Upper lobe of left lung (tissue), 4 donors: ENCODE measurements at regions not wholly inside any gene's neighbourhood (a gene's known extent, or its start where the extent isn't known, plus 50 kb on each side); places are given as distances from the start of the nearest gene placed in this dataset.

Source experiments
- POLR2A ChIP-seq, 4 donors: fragments of 450-650 bp; IDR thresholded peaks; one replicate each; pipeline ENCODE4 v1.5.1; 2016 to 2017; ENCODE audit warnings: antibody characterized with exemption in 4 of 4, mild to moderate bottlenecking in 2 of 4
- POLR2AphosphoS5 ChIP-seq, 2 donors: sonication (generic); formaldehyde crosslinking; IDR thresholded peaks; one replicate each; pipeline ENCODE4 v1.5.1; 2017; ENCODE audit warnings: antibody characterized with exemption in 2 of 2
- TF ChIP-seq, protein P1 (sequence below), 6 experiments: fragments of 450-650 bp in 4 of 6; fragments of 200-600 bp in 2 of 6; sonication (generic) in 2 of 6; IDR thresholded peaks; one replicate each; pipeline ENCODE4 v1.5.1; 2016 to 2019; ENCODE audit warnings: antibody characterized with exemption in 6 of 6

DNA sequence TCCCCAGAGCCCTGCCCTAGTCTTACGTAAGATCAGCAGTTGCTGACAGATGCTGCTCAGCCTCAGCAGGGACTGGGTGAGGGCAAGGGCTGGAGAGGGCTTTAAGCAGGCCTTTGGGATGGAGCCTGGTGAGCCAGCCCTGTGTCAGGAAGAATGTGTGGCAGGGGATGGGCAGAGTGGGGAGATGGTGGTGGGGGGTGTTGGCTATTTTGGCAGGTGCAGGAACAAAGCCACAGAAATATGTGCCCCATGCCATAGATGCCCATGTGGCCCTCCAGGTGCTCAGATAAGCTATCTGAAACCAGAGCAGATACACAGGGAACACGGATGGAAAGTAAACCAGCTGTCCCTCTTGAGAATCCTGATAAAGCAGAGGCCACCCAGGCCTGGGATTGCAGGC lies 1325.0 kb downstream of the UQCRFS1 start:
- TF ChIP-seq, protein P1, sequence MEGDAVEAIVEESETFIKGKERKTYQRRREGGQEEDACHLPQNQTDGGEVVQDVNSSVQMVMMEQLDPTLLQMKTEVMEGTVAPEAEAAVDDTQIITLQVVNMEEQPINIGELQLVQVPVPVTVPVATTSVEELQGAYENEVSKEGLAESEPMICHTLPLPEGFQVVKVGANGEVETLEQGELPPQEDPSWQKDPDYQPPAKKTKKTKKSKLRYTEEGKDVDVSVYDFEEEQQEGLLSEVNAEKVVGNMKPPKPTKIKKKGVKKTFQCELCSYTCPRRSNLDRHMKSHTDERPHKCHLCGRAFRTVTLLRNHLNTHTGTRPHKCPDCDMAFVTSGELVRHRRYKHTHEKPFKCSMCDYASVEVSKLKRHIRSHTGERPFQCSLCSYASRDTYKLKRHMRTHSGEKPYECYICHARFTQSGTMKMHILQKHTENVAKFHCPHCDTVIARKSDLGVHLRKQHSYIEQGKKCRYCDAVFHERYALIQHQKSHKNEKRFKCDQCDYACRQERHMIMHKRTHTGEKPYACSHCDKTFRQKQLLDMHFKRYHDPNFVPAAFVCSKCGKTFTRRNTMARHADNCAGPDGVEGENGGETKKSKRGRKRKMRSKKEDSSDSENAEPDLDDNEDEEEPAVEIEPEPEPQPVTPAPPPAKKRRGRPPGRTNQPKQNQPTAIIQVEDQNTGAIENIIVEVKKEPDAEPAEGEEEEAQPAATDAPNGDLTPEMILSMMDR (IDR thresholded peaks at IDR 0.05): no peak
- TF ChIP-seq POLR2A (IDR thresholded peaks at IDR 0.05) (no peak), POLR2AphosphoS5 (IDR thresholded peaks at IDR 0.05) (no peak)
